Spleen (tissue), 7 donors: ENCODE measurements at regions not wholly inside any gene's neighbourhood (a gene's known extent, or its start where the extent isn't known, plus 50 kb on each side); places are given as distances from the start of the nearest gene placed in this dataset.

Experiments used
- POLR2A ChIP-seq, 3 donors: fragments of 450-650 bp; IDR thresholded peaks; one replicate each; pipeline ENCODE4 v1.5.1; 2017; ENCODE audit warnings: antibody characterized with exemption in 3 of 3, mild to moderate bottlenecking in 1 of 3
- POLR2AphosphoS5 ChIP-seq, 3 donors: sonication (generic); formaldehyde crosslinking; IDR thresholded peaks; one replicate each; pipeline ENCODE4 v1.5.1; 2017; ENCODE audit warnings: antibody characterized with exemption in 3 of 3
- TF ChIP-seq, protein P1 (sequence below), 11 experiments: fragments of 200-600 bp in 7 of 11; fragments of 450-650 bp in 4 of 11; sonication (generic) in 4 of 11; IDR thresholded peaks in 8 of 11; conservative IDR thresholded peaks in 3 of 11; 1 replicate in 7 of 11; 2 replicates in 4 of 11; pipeline versions ENCODE4 v1.4.0 to v1.8.0; 2016 to 2021; ENCODE audit warnings: antibody characterized with exemption in 11 of 11, inconsistent platforms in 4 of 11, mild to moderate bottlenecking in 1 of 11
- donor health status: DM: no; HTN: no; CAD: no; lungs with moderate emphysema.
- donor health status: DM: no; HTN: no; CAD: no.
- donor health status: DM: no; HTN: no; CAD: no.

DNA sequence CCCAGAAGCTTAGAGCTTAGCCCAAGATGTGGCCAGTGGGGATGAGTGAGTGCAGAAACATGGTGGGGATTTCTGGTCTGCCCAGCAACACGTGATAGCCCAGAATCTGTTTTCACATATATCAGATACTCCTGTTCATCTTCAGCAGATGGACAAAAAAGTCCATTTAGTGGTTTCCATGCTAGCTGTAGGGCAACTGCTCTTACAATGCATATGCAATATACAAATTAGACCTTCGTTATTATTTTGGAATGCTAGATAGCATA lies 96.9 kb upstream of the SGIP1 start:
- TF ChIP-seq, protein P1, sequence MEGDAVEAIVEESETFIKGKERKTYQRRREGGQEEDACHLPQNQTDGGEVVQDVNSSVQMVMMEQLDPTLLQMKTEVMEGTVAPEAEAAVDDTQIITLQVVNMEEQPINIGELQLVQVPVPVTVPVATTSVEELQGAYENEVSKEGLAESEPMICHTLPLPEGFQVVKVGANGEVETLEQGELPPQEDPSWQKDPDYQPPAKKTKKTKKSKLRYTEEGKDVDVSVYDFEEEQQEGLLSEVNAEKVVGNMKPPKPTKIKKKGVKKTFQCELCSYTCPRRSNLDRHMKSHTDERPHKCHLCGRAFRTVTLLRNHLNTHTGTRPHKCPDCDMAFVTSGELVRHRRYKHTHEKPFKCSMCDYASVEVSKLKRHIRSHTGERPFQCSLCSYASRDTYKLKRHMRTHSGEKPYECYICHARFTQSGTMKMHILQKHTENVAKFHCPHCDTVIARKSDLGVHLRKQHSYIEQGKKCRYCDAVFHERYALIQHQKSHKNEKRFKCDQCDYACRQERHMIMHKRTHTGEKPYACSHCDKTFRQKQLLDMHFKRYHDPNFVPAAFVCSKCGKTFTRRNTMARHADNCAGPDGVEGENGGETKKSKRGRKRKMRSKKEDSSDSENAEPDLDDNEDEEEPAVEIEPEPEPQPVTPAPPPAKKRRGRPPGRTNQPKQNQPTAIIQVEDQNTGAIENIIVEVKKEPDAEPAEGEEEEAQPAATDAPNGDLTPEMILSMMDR (IDR thresholded peaks at IDR 0.05 in 8 of 11, conservative IDR thresholded peaks at IDR 0.05 in 3 of 11) = no peak
- no peak for TF ChIP-seq POLR2A (IDR thresholded peaks at IDR 0.05)
- TF ChIP-seq POLR2AphosphoS5 (IDR thresholded peaks at IDR 0.05) = no peak
